Spleen (tissue), 11 donors: ENCODE measurements at regions not wholly inside any gene's neighbourhood (a gene's known extent, or its start where the extent isn't known, plus 50 kb on each side); places are given as distances from the start of the nearest gene placed in this dataset.

Experiments used
- DNase-seq: peaks from one replicate; pipeline ENCODE4 v3.0.0-alpha.2; 2020
- H3K27ac ChIP-seq, 8 donors: fragments of 200-600 bp; sonication (generic) in 7 of 8; 1 replicate in 4 of 8; 2 replicates in 4 of 8; pipeline versions ENCODE4 v1.5.0 to v1.8.0; 2016 to 2021; ENCODE audit warnings: inconsistent platforms in 4 of 8, mild to moderate bottlenecking in 4 of 8, moderate library complexity in 1 of 8
- H3K27me3 ChIP-seq, 7 donors: fragments of 200-600 bp; sonication (generic) in 6 of 7; replicated peaks in 1 of 7; 1 replicate in 4 of 7; 2 replicates in 3 of 7; pipeline versions ENCODE4 v1.5.0 to v1.8.0; 2016 to 2021; ENCODE audit warnings: inconsistent platforms in 3 of 7, mild to moderate bottlenecking in 1 of 7
- H3K36me3 ChIP-seq, 6 donors: fragments of 200-600 bp; sonication (generic) in 5 of 6; 1 replicate in 4 of 6; 2 replicates in 2 of 6; pipeline versions ENCODE4 v1.5.0 to v1.8.0; 2016 to 2021; ENCODE audit warnings: inconsistent platforms in 2 of 6
- H3K4me1 ChIP-seq, 6 donors: fragments of 200-600 bp; sonication (generic) in 5 of 6; 1 replicate in 3 of 6; 2 replicates in 3 of 6; pipeline versions ENCODE4 v1.5.0 to v1.8.0; 2016 to 2021; ENCODE audit warnings: inconsistent platforms in 3 of 6
- H3K4me3 ChIP-seq, 8 donors: fragments of 200-600 bp; sonication (generic) in 7 of 8; 1 replicate in 4 of 8; 2 replicates in 4 of 8; pipeline versions ENCODE4 v1.5.0 to v1.8.0; 2016 to 2021; ENCODE audit warnings: inconsistent platforms in 4 of 8, mild to moderate bottlenecking in 4 of 8, moderate library complexity in 2 of 8
- H3K9me3 ChIP-seq, 8 donors: fragments of 200-600 bp; sonication (generic) in 7 of 8; 1 replicate in 4 of 8; 2 replicates in 4 of 8; pipeline versions ENCODE4 v1.5.0 to v1.8.0; 2016 to 2021; ENCODE audit warnings: inconsistent platforms in 4 of 8
- POLR2A ChIP-seq, 3 donors: fragments of 450-650 bp; IDR thresholded peaks; one replicate each; pipeline ENCODE4 v1.5.1; 2017; ENCODE audit warnings: antibody characterized with exemption in 3 of 3, mild to moderate bottlenecking in 1 of 3
- POLR2AphosphoS5 ChIP-seq, 3 donors: sonication (generic); formaldehyde crosslinking; IDR thresholded peaks; one replicate each; pipeline ENCODE4 v1.5.1; 2017; ENCODE audit warnings: antibody characterized with exemption in 3 of 3
- WGBS, 5 donors: extraction: QIAGEN DNeasy Blood & Tissue Kit in 3 of 5; methylation state at CpG; one replicate each; pipeline versions ENCODE4 v1.1.5 to v1.1.7; 2013 to 2018; 5-methylcytosine and 5-hydroxymethylcytosine counted together
- intact Hi-C: fragments of 100-400 bp; cut with DNase I; formaldehyde crosslinking; loops from one replicate; pipeline ENCODE4 v1.15.0; 2023; ENCODE audit warnings: low total_unique reads
- TF ChIP-seq, protein P1 (sequence below), 11 experiments: fragments of 200-600 bp in 7 of 11; fragments of 450-650 bp in 4 of 11; sonication (generic) in 4 of 11; IDR thresholded peaks in 8 of 11; conservative IDR thresholded peaks in 3 of 11; 1 replicate in 7 of 11; 2 replicates in 4 of 11; pipeline versions ENCODE4 v1.4.0 to v1.8.0; 2016 to 2021; ENCODE audit warnings: antibody characterized with exemption in 11 of 11, inconsistent platforms in 4 of 11, mild to moderate bottlenecking in 1 of 11
- donor health status: healthy with polysubstance abuse.
- donor health status: DM: no; HTN: no; CAD: no; lungs with moderate emphysema.
- donor health status: DM: no; HTN: no; CAD: no.
- donor health status: Bipolar disorder and iron deficiency.
- donor health status: healthy.
- donor health status: DM: no; HTN: no; CAD: no.
- donor health status: DM: yes; HTN: yes; CAD: no.

DNA sequence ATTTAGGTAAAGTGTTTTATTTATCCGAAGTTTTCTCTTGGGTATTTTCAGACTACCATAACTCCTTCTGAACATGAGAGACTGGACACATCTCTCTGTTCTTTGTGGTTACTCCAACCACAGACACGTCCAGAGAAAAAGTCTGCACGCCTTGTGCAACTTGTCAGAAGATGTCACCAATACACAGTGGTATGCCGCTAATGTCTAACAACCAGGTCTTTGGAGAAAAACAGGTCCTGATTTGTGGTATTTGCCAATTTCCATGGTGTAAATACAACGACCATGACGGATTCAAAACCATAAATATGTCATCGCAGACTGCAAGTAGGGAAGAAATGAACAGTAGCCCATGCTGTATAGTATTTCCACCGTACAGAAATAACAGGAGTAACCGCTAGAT is 620.6 kb upstream of the ID2 start:
- no peak overlapping the region for H3K27ac ChIP-seq
- no peak overlapping the region for H3K4me3 ChIP-seq
- WGBS, 5 donors, result 61 to 78% (median 70%) methylated on average over 9 of the region's 9 CpGs
- H3K27me3 ChIP-seq, result no peaks in the 10 kb centered on the region
- TF ChIP-seq POLR2A (IDR thresholded peaks at IDR 0.05), result no peak
- no peak for TF ChIP-seq POLR2AphosphoS5 (IDR thresholded peaks at IDR 0.05)
- TF ChIP-seq, protein P1, sequence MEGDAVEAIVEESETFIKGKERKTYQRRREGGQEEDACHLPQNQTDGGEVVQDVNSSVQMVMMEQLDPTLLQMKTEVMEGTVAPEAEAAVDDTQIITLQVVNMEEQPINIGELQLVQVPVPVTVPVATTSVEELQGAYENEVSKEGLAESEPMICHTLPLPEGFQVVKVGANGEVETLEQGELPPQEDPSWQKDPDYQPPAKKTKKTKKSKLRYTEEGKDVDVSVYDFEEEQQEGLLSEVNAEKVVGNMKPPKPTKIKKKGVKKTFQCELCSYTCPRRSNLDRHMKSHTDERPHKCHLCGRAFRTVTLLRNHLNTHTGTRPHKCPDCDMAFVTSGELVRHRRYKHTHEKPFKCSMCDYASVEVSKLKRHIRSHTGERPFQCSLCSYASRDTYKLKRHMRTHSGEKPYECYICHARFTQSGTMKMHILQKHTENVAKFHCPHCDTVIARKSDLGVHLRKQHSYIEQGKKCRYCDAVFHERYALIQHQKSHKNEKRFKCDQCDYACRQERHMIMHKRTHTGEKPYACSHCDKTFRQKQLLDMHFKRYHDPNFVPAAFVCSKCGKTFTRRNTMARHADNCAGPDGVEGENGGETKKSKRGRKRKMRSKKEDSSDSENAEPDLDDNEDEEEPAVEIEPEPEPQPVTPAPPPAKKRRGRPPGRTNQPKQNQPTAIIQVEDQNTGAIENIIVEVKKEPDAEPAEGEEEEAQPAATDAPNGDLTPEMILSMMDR (IDR thresholded peaks at IDR 0.05 in 8 of 11, conservative IDR thresholded peaks at IDR 0.05 in 3 of 11), result no peak
- intact Hi-C loops, result no loop called here
- peaks cover 0 to 13% (median 0%) of the 10 kb centered on the region in 8 donors for H3K9me3 ChIP-seq
- H3K36me3 ChIP-seq, result no peaks in the 10 kb centered on the region
- H3K4me1 ChIP-seq, result peaks cover 0 to 16% (median 5%) of the 10 kb centered on the region in 6 donors
- no peak for DNase-seq

GRCh38 chr2:8064603-8065002 is 617.3 kb upstream of the ID2 start:
- WGBS, 5 donors, result 90 to 95% (median 92%) methylated on average over 5 of the region's 5 CpGs
- Histone ChIP-seq H3K27me3 (no peaks in the 10 kb centered on the region), H3K4me1 (no peaks in the 10 kb centered on the region), H3K4me3 (no peak overlapping the region), H3K9me3 (peaks cover 0 to 5% (median 0%) of the 10 kb centered on the region in 8 donors), H3K36me3 (no peaks in the 10 kb centered on the region), H3K27ac (no peak overlapping the region)
- no peak for DNase-seq
- intact Hi-C loops, result no loop called here
- TF ChIP-seq, protein P1 (IDR thresholded peaks at IDR 0.05 in 8 of 11, conservative IDR thresholded peaks at IDR 0.05 in 3 of 11), result no peak
- TF ChIP-seq POLR2AphosphoS5 (IDR thresholded peaks at IDR 0.05) (no peak), POLR2A (IDR thresholded peaks at IDR 0.05) (no peak)

- no peak overlapping the region for H3K27ac ChIP-seq
- DNase-seq, result no peak
- no peaks in the 10 kb centered on the region for H3K4me1 ChIP-seq
- peaks cover 0 to 5% (median 0%) of the 10 kb centered on the region in 8 donors for H3K9me3 ChIP-seq
- H3K36me3 ChIP-seq, result no peaks in the 10 kb centered on the region
- TF ChIP-seq, protein P1 (IDR thresholded peaks at IDR 0.05 in 8 of 11, conservative IDR thresholded peaks at IDR 0.05 in 3 of 11), result no peak
- TF ChIP-seq POLR2AphosphoS5 (IDR thresholded peaks at IDR 0.05) (no peak), POLR2A (IDR thresholded peaks at IDR 0.05) (no peak)
- intact Hi-C loops, result no loop called here
- WGBS, 5 donors, result 83 to 100% (median 97%) methylated on average over 1 of the region's 1 CpG
- H3K4me3 ChIP-seq, result no peak overlapping the region
- H3K27me3 ChIP-seq, result no peaks in the 10 kb centered on the region
These were observed 616.7 kb upstream of the ID2 start for GRCh38 chr2:8065191-8065590.

DNA sequence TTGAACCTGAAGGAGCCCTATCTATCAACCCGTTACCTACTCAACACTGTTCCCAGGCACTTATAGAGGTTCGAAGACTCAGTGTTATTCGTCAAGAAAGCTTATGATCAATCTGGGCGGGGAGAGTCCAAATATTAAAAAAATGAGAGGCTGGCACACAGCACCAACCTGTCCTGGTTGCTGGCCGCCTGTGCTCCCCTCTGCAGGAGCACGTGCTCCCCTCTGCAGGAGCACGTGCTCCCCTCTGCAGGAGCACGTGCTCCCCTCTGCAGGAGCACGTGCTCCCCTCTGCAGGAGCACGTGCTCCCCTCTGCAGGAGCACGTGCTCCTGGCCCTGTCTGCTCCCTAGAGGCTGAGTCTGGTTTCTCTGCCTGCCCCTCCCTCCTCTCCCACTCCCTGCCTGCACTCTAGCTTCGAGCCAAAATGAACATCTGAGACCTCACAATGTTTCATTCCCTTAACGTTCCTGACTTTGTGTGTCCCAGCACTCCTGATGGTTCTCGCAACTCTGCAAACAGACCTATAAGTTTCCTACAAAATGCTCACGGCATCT is 614.0 kb upstream of the ID2 start:
- Histone ChIP-seq H3K4me1 (no peaks in the 10 kb centered on the region), H3K36me3 (no peaks in the 10 kb centered on the region), H3K9me3 (peaks cover 0 to 5% (median 0%) of the 10 kb centered on the region in 8 donors), H3K27me3 (no peaks in the 10 kb centered on the region), H3K4me3 (no peak overlapping the region), H3K27ac (no peak overlapping the region)
- 88 to 93% (median 92%) methylated on average over 14 to 15 of the region's 15 CpGs for WGBS, 5 donors
- TF ChIP-seq, protein P1 (IDR thresholded peaks at IDR 0.05 in 8 of 11, conservative IDR thresholded peaks at IDR 0.05 in 3 of 11), result no peak
- no peak for TF ChIP-seq POLR2AphosphoS5 (IDR thresholded peaks at IDR 0.05)
- TF ChIP-seq POLR2A (IDR thresholded peaks at IDR 0.05), result no peak
- intact Hi-C loops, result no loop called here
- DNase-seq, result no peak
